ENCODE measurements at regions not wholly inside any gene's neighbourhood (a gene's known extent, or its start where the extent isn't known, plus 50 kb on each side); places are given as distances from the start of the nearest gene placed in this dataset.

- no peak overlapping the region for H3K4me3 ChIP-seq (ENCODE audit: low read length)
- H3K36me3 ChIP-seq (ENCODE audit: insufficient read depth, low read length): no peaks in the 10 kb centered on the region
- H3K4me2 ChIP-seq (ENCODE audit: low read length): no peak overlapping the region
- no peaks in the 10 kb centered on the region for H4K20me1 ChIP-seq (ENCODE audit: insufficient read depth)
- no peak overlapping the region for H2AFZ ChIP-seq (ENCODE audit: low read depth, low read length)
- no peak overlapping the region for H3K27ac ChIP-seq (ENCODE audit: low read length)
- TF ChIP-seq EP300 (conservative IDR thresholded peaks at IDR 0.05; ENCODE audit: poor library complexity, severe bottlenecking) (no peak), EZH2 (IDR thresholded peaks at IDR 0.05; ENCODE audit: borderline replicate concordance, insufficient read depth, low read length, poor library complexity, severe bottlenecking) (no peak), SMC3 (conservative IDR thresholded peaks at IDR 0.05; ENCODE audit: poor library complexity) (no peak), RAD21 (conservative IDR thresholded peaks at IDR 0.05) (no peak), TAF1 (IDR thresholded peaks at IDR 0.05; ENCODE audit: low read depth) (no peak)
- TF ChIP-seq, protein P1, sequence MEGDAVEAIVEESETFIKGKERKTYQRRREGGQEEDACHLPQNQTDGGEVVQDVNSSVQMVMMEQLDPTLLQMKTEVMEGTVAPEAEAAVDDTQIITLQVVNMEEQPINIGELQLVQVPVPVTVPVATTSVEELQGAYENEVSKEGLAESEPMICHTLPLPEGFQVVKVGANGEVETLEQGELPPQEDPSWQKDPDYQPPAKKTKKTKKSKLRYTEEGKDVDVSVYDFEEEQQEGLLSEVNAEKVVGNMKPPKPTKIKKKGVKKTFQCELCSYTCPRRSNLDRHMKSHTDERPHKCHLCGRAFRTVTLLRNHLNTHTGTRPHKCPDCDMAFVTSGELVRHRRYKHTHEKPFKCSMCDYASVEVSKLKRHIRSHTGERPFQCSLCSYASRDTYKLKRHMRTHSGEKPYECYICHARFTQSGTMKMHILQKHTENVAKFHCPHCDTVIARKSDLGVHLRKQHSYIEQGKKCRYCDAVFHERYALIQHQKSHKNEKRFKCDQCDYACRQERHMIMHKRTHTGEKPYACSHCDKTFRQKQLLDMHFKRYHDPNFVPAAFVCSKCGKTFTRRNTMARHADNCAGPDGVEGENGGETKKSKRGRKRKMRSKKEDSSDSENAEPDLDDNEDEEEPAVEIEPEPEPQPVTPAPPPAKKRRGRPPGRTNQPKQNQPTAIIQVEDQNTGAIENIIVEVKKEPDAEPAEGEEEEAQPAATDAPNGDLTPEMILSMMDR (IDR thresholded peaks at IDR 0.05; ENCODE audit: poor library complexity, severe bottlenecking): no peak
- TF ChIP-seq, protein P2, sequence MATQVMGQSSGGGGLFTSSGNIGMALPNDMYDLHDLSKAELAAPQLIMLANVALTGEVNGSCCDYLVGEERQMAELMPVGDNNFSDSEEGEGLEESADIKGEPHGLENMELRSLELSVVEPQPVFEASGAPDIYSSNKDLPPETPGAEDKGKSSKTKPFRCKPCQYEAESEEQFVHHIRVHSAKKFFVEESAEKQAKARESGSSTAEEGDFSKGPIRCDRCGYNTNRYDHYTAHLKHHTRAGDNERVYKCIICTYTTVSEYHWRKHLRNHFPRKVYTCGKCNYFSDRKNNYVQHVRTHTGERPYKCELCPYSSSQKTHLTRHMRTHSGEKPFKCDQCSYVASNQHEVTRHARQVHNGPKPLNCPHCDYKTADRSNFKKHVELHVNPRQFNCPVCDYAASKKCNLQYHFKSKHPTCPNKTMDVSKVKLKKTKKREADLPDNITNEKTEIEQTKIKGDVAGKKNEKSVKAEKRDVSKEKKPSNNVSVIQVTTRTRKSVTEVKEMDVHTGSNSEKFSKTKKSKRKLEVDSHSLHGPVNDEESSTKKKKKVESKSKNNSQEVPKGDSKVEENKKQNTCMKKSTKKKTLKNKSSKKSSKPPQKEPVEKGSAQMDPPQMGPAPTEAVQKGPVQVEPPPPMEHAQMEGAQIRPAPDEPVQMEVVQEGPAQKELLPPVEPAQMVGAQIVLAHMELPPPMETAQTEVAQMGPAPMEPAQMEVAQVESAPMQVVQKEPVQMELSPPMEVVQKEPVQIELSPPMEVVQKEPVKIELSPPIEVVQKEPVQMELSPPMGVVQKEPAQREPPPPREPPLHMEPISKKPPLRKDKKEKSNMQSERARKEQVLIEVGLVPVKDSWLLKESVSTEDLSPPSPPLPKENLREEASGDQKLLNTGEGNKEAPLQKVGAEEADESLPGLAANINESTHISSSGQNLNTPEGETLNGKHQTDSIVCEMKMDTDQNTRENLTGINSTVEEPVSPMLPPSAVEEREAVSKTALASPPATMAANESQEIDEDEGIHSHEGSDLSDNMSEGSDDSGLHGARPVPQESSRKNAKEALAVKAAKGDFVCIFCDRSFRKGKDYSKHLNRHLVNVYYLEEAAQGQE (IDR thresholded peaks at IDR 0.05; ENCODE audit: borderline replicate concordance): no peak
- H3F3A ChIP-seq (ENCODE audit: insufficient read depth, low read length, poor library complexity, severe bottlenecking): no peaks in the 10 kb centered on the region
- no peaks in the 10 kb centered on the region for H3K79me2 ChIP-seq (replicated peaks; ENCODE audit: insufficient read depth, low read length)
- no peaks in the 10 kb centered on the region for H3K9me2 ChIP-seq (ENCODE audit: insufficient read depth, low read length)
- no peaks in the 10 kb centered on the region for H3K9me3 ChIP-seq (ENCODE audit: low read length)
- H3K9ac ChIP-seq (ENCODE audit: low read length): no peak overlapping the region
- H3K27me3 ChIP-seq (ENCODE audit: insufficient read depth, low read depth, low read length): no peaks in the 10 kb centered on the region
These were observed 438.7 kb upstream of the AR start for GRCh38 chrX:67104982-67105757.

- Histone ChIP-seq H3K9ac (ENCODE audit: low read length) (no peak overlapping the region), H3K4me2 (ENCODE audit: low read length) (no peak overlapping the region), H3K27me3 (ENCODE audit: insufficient read depth, low read depth, low read length) (no peaks in the 10 kb centered on the region), H3F3A (ENCODE audit: insufficient read depth, low read length, poor library complexity, severe bottlenecking) (no peaks in the 10 kb centered on the region), H3K36me3 (ENCODE audit: insufficient read depth, low read length) (no peaks in the 10 kb centered on the region), H2AFZ (ENCODE audit: low read depth, low read length) (no peak overlapping the region), H3K79me2 (replicated peaks; ENCODE audit: insufficient read depth, low read length) (no peaks in the 10 kb centered on the region), H3K9me2 (ENCODE audit: insufficient read depth, low read length) (no peaks in the 10 kb centered on the region), H3K9me3 (ENCODE audit: low read length) (no peaks in the 10 kb centered on the region), H4K20me1 (ENCODE audit: insufficient read depth) (no peaks in the 10 kb centered on the region), H3K4me3 (ENCODE audit: low read length) (no peak overlapping the region), H3K27ac (ENCODE audit: low read length) (no peak overlapping the region)
- no peak for TF ChIP-seq POLR2AphosphoS5 (IDR thresholded peaks at IDR 0.05)
- TF ChIP-seq, protein P2 (IDR thresholded peaks at IDR 0.05; ENCODE audit: borderline replicate concordance): no peak
- TF ChIP-seq EZH2 (IDR thresholded peaks at IDR 0.05; ENCODE audit: borderline replicate concordance, insufficient read depth, low read length, poor library complexity, severe bottlenecking): no peak
- TF ChIP-seq, protein P1 (IDR thresholded peaks at IDR 0.05; ENCODE audit: poor library complexity, severe bottlenecking): no peak
- TF ChIP-seq MXI1 (conservative IDR thresholded peaks at IDR 0.05; ENCODE audit: poor library complexity, severe bottlenecking): no peak
- TF ChIP-seq RAD21 (conservative IDR thresholded peaks at IDR 0.05): no peak
- no peak for TF ChIP-seq TAF1 (IDR thresholded peaks at IDR 0.05; ENCODE audit: low read depth)
- TF ChIP-seq EP300 (conservative IDR thresholded peaks at IDR 0.05; ENCODE audit: poor library complexity, severe bottlenecking): no peak
These were observed 443.6 kb upstream of the AR start for GRCh38 chrX:67100031-67100884.

All from neural cell (in vitro differentiated cells).